Activated T-helper 17 cell treated with anti-CD3 and anti-CD28 coated beads, Interleukin-2, amount 50 U/mL, for 72 hours (primary cell): ENCODE measurements at regions not wholly inside any gene's neighbourhood (a gene's known extent, or its start where the extent isn't known, plus 50 kb on each side); places are given as distances from the start of the nearest gene placed in this dataset.
"Not testable (repeated sequence)": the region's sequence is repeated elsewhere in the genome, so short reads cannot be mapped to it uniquely, and the experiment has no call there.

ENCODE experiments used
- ATAC-seq: fragments of 150-1000 bp; cut with Tn5 transposase; replicated peaks from 2 replicates; pipeline ENCODE4 v1.10.0; 2021; ENCODE audit warnings: mild to moderate bottlenecking, moderate library complexity
- H3K27ac Mint-ChIP-seq: one replicate; pipeline ENCODE4 v1.8.0; 2022; ENCODE audit warnings: mixed read lengths
- H3K27me3 Mint-ChIP-seq: one replicate; pipeline ENCODE4 v1.8.0; 2022; ENCODE audit warnings: mixed read lengths
- H3K36me3 Mint-ChIP-seq: one replicate; pipeline ENCODE4 v1.8.0; 2022; ENCODE audit warnings: low read depth, mild to moderate bottlenecking, mixed read lengths
- H3K4me1 Mint-ChIP-seq: one replicate; pipeline ENCODE4 v1.8.0; 2022; ENCODE audit warnings: mixed read lengths
- H3K4me3 Mint-ChIP-seq: one replicate; pipeline ENCODE4 v1.8.0; 2022; ENCODE audit warnings: mild to moderate bottlenecking, mixed read lengths
- H3K9me3 Mint-ChIP-seq: one replicate; pipeline ENCODE4 v1.8.0; 2022; ENCODE audit warnings: mixed read lengths

DNA sequence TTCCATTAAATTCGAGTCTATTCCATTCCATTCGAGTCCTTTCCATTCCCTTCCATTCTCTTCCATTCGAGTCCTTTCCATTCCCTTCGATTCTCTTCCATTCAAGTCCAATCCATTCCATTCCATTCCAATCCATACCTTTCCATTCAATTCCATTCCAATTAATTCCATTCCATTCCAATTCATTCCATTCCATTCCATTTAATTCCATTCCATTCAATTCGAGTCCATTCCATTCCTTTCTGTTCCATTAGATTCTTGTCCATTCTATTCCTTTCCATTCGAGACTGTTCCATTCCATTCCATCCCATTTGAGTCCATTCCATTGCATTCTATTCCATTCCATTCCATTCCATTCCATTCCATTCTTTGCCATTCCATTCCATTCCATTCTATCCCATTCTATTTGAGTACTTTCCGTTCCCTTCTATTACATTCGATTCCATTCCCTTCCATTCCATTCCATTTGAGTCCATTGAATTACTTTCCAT, 1130.0 kb downstream of the RPIA start:
- no peak for ATAC-seq
- Mint-ChIP-seq H3K27ac (no peak overlapping the region), H3K27me3 (no peaks in the 10 kb centered on the region), H3K9me3 (peaks cover 59% of the 10 kb centered on the region), H3K4me1 (no peaks in the 10 kb centered on the region), H3K4me3 (no peak overlapping the region), H3K36me3 (no peaks in the 10 kb centered on the region)

DNA sequence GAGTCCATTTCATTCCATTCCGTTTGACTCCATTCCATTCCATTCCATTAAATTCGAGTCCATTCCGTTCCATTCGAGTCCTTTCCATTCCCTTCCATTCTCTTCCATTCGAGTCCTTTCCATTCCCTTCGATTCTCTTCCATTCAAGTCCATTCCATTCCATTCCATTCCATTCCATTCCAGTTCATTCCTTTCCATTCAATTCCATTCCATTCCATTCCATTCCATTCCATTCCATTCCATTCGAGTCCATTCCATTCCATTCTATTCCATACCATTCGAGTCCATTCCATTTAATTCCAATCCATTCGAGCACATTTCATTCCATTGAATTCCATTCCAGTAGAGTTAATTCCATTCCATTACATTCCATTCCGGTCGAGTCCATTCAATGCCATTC, 1130.9 kb downstream of the RPIA start:
- ATAC-seq, H3K27ac Mint-ChIP-seq, H3K36me3 Mint-ChIP-seq, H3K4me1 Mint-ChIP-seq, H3K27me3 Mint-ChIP-seq, H3K4me3 Mint-ChIP-seq: not testable (repeated sequence)
- peaks cover 54% of the 10 kb centered on the region for H3K9me3 Mint-ChIP-seq

DNA sequence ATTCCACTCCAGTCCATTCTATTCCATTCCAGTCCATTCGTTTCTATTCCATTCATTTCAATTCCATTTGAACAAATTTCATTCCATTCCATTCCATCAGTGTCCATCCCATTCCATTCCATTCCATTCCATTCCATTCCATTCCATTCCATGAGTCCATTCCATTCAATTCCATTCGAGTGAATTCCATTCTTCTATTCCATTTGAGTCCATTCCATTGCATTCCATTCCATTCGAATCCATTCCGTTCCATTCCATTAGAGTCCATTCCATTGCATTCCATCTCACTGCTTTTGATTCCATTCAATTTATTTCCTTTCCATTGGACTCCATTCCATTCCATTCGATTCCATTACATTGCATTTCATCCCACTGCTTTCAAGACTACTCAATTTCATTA, 1132.1 kb downstream of the RPIA start:
- Mint-ChIP-seq H3K9me3 (peaks cover 42% of the 10 kb centered on the region), H3K4me1 (no peaks in the 10 kb centered on the region), H3K4me3 (no peak overlapping the region), H3K27ac (no peak overlapping the region), H3K36me3 (no peaks in the 10 kb centered on the region), H3K27me3 (no peaks in the 10 kb centered on the region)
- ATAC-seq = no peak

DNA sequence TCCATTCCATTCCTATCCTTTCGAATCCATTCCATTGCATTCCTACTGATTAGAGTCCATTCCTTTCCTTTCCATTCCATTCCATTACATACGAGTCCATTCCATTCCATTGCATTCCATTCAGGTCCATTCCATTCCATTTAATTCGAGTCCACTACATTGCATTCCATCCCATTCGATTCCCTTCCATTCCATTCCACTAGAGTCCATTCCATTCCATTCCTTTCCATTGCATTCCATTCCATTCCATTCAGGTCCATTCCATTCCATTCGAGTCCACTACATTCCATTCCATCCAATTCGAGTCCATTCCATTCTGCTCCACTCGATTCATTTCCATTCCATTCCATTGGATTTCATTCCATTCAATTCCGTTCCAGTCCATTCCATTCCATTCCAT, 1133.6 kb downstream of the RPIA start:
- ATAC-seq = no peak
- peaks cover 32% of the 10 kb centered on the region for H3K9me3 Mint-ChIP-seq
- H3K4me3 Mint-ChIP-seq = no peak overlapping the region
- H3K27ac Mint-ChIP-seq = no peak overlapping the region
- no peaks in the 10 kb centered on the region for H3K36me3 Mint-ChIP-seq
- H3K27me3 Mint-ChIP-seq = no peaks in the 10 kb centered on the region
- peaks cover 4% of the 10 kb centered on the region for H3K4me1 Mint-ChIP-seq

DNA sequence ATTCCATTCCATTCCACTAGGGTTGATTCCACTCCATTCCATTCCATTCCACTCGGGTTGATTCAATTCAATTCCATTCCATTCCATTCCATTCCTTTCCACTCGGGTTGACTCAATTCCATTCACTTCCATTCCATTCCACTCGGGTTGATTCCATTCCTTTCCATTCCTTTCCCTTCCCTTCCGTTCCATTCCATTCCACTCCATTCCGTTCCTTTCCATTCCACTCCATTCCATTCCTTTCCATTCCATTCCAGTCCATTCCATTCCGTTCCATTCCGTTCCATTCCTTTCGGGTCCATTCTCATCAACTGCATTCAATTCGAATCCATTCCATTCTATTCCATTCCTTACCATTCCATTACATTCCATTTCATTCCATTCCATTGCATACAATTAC, 1135.3 kb downstream of the RPIA start:
- not testable (repeated sequence) for ATAC-seq, H3K4me3 Mint-ChIP-seq, H3K36me3 Mint-ChIP-seq, H3K27me3 Mint-ChIP-seq, H3K4me1 Mint-ChIP-seq, H3K27ac Mint-ChIP-seq
- H3K9me3 Mint-ChIP-seq = peaks cover 18% of the 10 kb centered on the region

DNA sequence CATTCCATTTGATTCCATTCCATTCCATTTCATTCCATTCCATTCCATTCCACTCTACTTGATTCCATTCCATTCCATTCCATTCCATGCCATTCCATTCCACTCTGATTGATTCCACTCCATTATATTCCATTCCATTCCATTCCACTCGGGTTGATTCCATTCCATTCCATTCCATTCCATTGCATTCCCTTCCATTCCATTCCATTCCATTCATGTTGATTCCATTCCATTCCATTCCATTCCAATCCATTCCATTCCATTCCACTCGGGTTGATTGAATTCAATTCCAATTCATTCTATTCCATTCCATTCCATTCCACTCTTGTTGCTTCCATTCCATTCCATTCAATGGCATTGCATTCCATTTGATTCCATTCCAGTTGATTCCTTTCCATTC, 1136.4 kb downstream of the RPIA start:
- not testable (repeated sequence) for H3K36me3 Mint-ChIP-seq, H3K4me3 Mint-ChIP-seq, ATAC-seq, H3K4me1 Mint-ChIP-seq, H3K27ac Mint-ChIP-seq, H3K27me3 Mint-ChIP-seq
- peaks cover 10% of the 10 kb centered on the region for H3K9me3 Mint-ChIP-seq

DNA sequence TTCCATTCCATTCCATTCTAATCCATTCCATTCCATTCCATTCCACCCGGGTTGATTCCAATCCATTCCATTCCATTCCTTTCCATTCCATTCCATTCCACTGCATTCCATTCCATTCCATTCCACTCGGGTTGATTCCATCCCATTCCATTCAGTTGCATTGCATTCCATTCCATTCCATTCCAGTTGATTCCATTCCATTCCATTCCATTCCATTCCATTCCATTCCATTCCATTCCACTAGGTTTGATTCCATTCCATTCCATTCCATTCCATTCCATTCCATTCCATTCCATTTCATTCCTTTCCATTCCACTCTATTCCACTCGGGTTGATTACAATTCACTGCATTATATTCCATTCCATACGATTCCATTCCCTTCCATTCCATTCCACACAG, 1136.9 kb downstream of the RPIA start:
- not testable (repeated sequence) for H3K4me1 Mint-ChIP-seq, H3K9me3 Mint-ChIP-seq

DNA sequence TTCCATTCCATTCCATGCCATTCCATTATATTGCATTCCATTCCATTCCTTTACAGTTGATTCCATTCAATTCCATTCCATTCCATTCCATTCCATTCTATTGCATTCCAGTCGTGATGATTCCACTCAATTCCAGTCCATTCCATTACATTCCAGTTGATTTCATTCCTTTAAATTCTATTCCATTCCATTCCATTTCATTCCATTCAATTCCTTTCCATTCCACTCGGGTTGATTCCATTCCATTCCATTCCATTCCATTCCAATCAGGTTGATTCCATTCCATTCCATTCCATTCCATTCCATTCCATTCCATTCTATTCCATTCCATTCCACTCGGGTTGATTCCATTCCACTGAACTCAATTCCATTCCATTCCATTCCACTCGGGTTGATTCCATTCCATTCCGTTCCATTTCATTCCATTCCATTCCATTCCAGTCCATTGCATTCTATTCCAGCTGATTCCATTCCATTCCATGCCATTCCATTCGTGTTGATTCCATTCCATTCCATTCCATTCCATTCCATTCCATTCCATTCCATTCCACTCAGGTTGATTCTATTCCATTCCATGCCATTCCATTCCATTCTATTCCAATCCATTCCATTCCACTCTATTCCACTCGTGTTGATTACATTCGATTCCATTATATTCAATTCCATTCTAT, 1137.6 kb downstream of the RPIA start:
- H3K9me3 Mint-ChIP-seq, H3K4me3 Mint-ChIP-seq, H3K4me1 Mint-ChIP-seq, H3K36me3 Mint-ChIP-seq, H3K27ac Mint-ChIP-seq, H3K27me3 Mint-ChIP-seq: not testable (repeated sequence)
- ATAC-seq = peak; percentile 37

More for the DNA sequence above, 1136.9 kb downstream of the RPIA start:
- not testable (repeated sequence) for ATAC-seq, H3K36me3 Mint-ChIP-seq, H3K27me3 Mint-ChIP-seq, H3K27ac Mint-ChIP-seq, H3K4me3 Mint-ChIP-seq

DNA sequence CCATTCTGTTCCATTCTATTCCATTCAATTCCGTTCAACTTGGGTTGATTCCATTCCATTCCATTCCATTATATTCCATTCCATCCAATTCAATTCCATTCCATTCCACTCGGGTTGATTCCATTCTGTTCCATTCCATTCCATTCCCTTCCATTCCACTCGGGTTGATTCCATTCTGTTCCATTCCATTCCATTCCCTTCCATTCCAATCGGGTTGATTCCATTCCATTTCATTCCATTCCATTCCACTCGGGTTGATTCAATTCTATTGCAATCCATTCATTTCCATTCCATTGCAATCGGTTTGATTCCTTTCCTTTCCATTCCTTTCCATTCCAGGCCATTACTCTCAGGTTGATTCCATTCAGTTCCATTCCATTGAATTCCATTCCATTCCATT, 1138.4 kb downstream of the RPIA start:
- no peaks in the 10 kb centered on the region for H3K36me3 Mint-ChIP-seq
- no peak for ATAC-seq
- no peak overlapping the region for H3K4me3 Mint-ChIP-seq
- no peaks in the 10 kb centered on the region for H3K27me3 Mint-ChIP-seq
- peaks cover 8% of the 10 kb centered on the region for H3K9me3 Mint-ChIP-seq
- H3K27ac Mint-ChIP-seq = no peak overlapping the region
- peaks cover 4% of the 10 kb centered on the region for H3K4me1 Mint-ChIP-seq

DNA sequence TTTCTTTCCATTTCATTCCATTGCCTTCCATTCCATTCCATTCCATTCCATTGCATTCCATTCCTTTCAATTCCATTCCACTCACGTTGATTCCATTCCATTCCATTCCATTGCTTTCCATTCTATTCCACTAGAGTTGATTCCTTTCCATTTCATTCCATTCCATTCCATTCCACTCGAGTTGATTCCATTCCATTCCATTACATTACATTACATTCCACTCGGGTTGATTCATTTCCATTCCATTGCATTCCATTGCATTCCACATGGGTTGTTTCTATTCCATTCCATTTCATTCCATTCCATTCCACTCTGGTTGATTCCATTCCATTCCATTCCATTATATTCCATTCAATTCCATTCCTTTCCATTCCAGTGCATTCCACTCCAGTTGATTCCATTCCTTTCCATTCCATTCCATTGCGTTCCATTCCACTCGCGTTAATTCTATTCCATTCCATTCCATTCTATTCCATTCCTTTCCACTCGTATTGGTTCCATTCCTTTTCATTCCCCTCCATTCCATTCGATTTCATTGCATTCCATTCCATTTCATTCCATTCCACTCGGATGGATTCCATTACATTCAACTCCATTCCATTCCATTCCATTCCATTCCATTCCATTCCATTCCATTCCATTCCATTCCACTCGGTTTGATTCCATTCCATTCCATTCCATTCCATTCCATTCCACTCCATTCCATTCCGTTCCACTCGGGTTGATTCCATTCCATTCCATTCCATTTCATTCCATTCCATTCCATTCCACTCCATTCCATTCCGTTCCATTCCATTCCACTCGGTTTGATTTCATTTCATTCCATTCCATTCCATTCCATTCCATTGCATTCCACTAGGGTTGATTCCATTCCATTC, 1139.1 kb downstream of the RPIA start:
- peak; percentile 46 for ATAC-seq
- not testable (repeated sequence) for H3K27me3 Mint-ChIP-seq, H3K27ac Mint-ChIP-seq, H3K9me3 Mint-ChIP-seq, H3K36me3 Mint-ChIP-seq, H3K4me1 Mint-ChIP-seq, H3K4me3 Mint-ChIP-seq

DNA sequence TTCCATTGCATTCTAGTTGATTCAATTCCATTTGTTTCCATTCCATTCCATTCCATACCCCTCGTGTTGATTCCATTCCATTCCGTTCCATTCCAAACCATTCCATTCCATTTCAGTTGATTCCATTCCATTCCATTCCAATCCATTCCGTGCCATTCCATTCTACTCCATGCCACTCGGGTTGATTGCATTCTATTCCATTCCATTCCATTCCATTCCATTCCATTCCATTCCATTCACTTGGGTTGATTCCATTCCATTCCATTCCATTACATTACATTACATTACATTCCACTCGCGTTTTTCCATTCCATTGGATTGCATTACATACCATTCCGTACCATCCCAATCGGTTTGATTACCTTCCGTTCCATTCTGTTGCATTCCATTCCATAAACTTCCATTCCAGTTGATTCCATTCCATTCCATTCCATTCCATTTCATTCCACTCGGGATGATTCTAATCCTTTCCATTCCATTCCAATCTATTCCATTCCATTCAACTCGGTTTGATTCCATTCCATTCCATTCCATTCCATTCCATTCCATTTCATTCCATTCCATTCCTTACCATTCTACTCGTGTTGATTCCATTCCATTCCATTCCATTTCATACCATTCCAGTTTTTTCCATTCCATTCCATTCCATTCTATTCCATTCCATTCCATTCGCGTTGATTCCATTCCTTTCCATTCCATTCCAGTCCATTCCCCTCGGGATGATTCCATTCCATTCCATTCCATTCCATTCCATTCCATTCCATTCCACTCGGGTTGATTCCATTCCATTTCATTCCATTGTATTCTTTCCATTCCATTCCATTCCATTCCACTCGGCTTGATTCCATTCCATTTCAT, 1140.4 kb downstream of the RPIA start:
- H3K27me3 Mint-ChIP-seq = no peaks in the 10 kb centered on the region
- no peaks in the 10 kb centered on the region for H3K36me3 Mint-ChIP-seq
- no peak for ATAC-seq
- no peak overlapping the region for H3K4me3 Mint-ChIP-seq
- H3K27ac Mint-ChIP-seq = no peak overlapping the region
- peaks cover 4% of the 10 kb centered on the region for H3K4me1 Mint-ChIP-seq
- peaks cover 6% of the 10 kb centered on the region for H3K9me3 Mint-ChIP-seq

DNA sequence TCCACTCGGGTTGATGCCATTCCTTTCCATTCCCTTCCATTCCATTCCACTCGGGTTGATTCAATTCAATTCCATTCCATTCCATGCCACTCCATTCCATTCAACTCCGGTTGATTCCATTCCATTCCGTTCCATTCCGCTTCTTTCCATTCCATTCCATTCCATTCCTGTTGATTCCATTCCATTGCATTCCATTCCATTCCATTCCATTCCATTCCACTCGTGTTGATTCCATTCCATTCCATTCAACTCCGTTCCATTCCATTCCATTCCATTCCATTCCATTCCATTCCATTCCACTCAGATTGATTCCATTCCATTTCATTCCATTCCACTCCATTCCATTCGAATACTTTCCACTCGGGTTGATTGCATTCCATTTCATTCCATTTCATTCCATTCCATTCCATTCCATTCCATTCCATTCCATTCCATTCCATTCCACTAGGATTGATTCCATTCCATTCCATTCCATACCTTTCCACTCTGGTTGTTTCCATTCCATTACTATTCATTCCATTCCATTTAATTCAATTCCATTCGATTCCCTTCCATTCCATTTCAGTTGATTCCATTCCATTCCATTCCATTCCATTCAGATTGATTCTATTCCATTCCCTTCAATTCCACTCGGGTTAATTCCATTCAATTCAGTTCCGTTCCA, 1141.8 kb downstream of the RPIA start:
- no peak overlapping the region for H3K4me3 Mint-ChIP-seq
- H3K4me1 Mint-ChIP-seq = peaks cover 4% of the 10 kb centered on the region
- H3K27me3 Mint-ChIP-seq = no peaks in the 10 kb centered on the region
- ATAC-seq = peak; percentile 51
- no peak overlapping the region for H3K27ac Mint-ChIP-seq
- H3K36me3 Mint-ChIP-seq = no peaks in the 10 kb centered on the region
- H3K9me3 Mint-ChIP-seq = peaks cover 6% of the 10 kb centered on the region

DNA sequence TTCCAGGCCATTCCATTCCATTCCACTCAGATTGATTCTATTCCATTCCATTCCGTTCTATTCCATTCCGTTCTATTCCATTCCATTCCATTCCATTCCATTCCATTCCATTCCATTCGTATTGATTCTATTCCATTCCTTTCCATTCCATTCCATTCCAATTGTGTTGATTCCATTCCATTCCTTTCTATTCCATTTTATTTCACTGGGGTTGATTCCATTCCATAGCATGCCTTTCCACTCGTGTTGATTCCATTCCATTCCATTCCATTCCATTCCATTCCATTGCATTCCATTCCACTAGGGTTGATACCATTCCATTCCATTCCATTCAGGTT, 1142.3 kb downstream of the RPIA start:
- no peaks in the 10 kb centered on the region for H3K36me3 Mint-ChIP-seq
- peaks cover 6% of the 10 kb centered on the region for H3K9me3 Mint-ChIP-seq
- H3K27me3 Mint-ChIP-seq = no peaks in the 10 kb centered on the region
- H3K4me3 Mint-ChIP-seq = no peak overlapping the region
- ATAC-seq = no peak
- peaks cover 4% of the 10 kb centered on the region for H3K4me1 Mint-ChIP-seq
- H3K27ac Mint-ChIP-seq = no peak overlapping the region

DNA sequence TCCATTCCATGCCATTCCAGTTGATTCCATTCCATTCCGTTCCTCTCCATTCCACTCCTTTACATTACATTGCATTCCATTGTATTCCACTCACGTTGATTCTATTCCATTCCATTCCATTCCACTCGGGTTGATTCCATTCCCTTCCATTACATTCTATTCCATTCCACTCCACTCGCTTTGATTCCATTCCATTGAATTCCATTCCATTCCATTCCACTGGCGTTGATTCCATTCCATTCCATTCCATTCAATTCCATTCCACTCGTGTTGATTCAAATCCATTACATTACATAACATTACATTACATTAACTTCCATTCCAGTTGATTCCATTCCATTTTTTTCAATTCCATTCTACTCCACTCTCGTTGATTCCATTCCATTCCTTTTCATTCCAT, 1142.8 kb downstream of the RPIA start:
- Mint-ChIP-seq H3K4me3 (no peak overlapping the region), H3K36me3 (no peaks in the 10 kb centered on the region), H3K27me3 (no peaks in the 10 kb centered on the region), H3K9me3 (peaks cover 3% of the 10 kb centered on the region), H3K27ac (no peak overlapping the region), H3K4me1 (peaks cover under 1% of the 10 kb centered on the region)
- ATAC-seq = no peak
